HL-60 (cell line): ENCODE measurements at regions not wholly inside any gene's neighbourhood (a gene's known extent, or its start where the extent isn't known, plus 50 kb on each side); places are given as distances from the start of the nearest gene placed in this dataset.

Experiments used
- CTCF ChIP-seq: IDR thresholded peaks from one replicate; pipeline ENCODE4 v1.5.1; 2011; ENCODE audit warnings: low read length, control low read depth, inconsistent platforms; ENCODE audit not compliant: insufficient read depth
- POLR2AphosphoS5 ChIP-seq: IDR thresholded peaks from 2 replicates; pipeline ENCODE4 v1.6.1; 2012; ENCODE audit warnings: low read depth
- SPI1 ChIP-seq: IDR thresholded peaks from 2 replicates; pipeline ENCODE4 v1.6.1; 2012; ENCODE audit warnings: low read depth, mild to moderate bottlenecking, borderline replicate concordance
- TF ChIP-seq, protein P1 (sequence below): IDR thresholded peaks from 2 replicates; pipeline ENCODE4 v1.6.1; 2012; ENCODE audit warnings: low read depth; ENCODE audit not compliant: insufficient replicate concordance

GRCh38 chr5:175284806-175285205 is 159.2 kb downstream of the DRD1 start:
- TF ChIP-seq CTCF (no peak), SPI1 (no peak), POLR2AphosphoS5 (no peak)
- TF ChIP-seq, protein P1, sequence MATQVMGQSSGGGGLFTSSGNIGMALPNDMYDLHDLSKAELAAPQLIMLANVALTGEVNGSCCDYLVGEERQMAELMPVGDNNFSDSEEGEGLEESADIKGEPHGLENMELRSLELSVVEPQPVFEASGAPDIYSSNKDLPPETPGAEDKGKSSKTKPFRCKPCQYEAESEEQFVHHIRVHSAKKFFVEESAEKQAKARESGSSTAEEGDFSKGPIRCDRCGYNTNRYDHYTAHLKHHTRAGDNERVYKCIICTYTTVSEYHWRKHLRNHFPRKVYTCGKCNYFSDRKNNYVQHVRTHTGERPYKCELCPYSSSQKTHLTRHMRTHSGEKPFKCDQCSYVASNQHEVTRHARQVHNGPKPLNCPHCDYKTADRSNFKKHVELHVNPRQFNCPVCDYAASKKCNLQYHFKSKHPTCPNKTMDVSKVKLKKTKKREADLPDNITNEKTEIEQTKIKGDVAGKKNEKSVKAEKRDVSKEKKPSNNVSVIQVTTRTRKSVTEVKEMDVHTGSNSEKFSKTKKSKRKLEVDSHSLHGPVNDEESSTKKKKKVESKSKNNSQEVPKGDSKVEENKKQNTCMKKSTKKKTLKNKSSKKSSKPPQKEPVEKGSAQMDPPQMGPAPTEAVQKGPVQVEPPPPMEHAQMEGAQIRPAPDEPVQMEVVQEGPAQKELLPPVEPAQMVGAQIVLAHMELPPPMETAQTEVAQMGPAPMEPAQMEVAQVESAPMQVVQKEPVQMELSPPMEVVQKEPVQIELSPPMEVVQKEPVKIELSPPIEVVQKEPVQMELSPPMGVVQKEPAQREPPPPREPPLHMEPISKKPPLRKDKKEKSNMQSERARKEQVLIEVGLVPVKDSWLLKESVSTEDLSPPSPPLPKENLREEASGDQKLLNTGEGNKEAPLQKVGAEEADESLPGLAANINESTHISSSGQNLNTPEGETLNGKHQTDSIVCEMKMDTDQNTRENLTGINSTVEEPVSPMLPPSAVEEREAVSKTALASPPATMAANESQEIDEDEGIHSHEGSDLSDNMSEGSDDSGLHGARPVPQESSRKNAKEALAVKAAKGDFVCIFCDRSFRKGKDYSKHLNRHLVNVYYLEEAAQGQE, result no peak
